ENCODE measurements at regions not wholly inside any gene's neighbourhood (a gene's known extent, or its start where the extent isn't known, plus 50 kb on each side); places are given as distances from the start of the nearest gene placed in this dataset.

DNA sequence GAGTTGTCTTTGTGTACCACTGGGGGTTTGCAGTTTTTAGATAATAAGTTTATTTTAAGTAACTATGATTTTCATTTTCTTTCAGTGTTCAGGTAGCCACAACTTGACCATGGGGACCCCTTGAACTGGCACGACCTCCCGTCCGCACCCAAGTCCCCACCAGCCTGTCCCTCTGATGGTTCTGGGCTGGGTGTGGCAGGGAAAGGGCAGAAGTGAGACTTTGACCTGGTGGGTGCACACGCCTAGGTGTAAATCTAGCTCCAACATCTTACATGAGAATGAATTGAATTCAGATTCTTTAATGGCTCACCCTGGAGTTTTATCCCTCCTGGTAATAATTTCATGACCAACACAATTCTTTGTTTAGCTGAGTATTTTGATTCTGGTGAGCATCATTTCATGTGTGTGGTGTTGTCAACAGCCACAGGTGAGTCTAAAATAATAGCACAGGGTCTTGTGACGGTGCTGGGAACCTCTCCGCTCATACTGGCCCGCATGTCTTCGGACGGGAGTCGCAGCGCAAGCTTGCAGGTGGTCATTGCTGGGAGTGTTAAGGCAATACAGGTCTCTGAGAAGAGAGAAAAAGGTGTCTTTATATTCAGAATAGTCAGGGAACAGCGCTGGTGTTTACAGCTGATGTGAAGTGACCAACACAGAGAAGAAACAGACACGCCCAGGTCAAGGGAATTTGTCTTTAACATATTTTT lies 50.8 kb upstream of the POFUT2 start:
- no TSS peak for BruUV-seq (replicated peaks)
- ChIA-PET POLR2A (no interaction called here), CTCF (ENCODE audit: unreplicated experiment) (no interaction called here)
- H3K27ac ChIP-seq (ENCODE audit: low read depth, low read length, poor library complexity, severe bottlenecking) = no peak overlapping the region
- H3K4me2 ChIP-seq (ENCODE audit: low read length) = no peak overlapping the region
- H3K36me3 ChIP-seq (ENCODE audit: insufficient read depth, low read length) = no peaks in the 10 kb centered on the region
- H3K4me3 ChIP-seq (ENCODE audit: low read depth, low read length, poor library complexity, severe bottlenecking) = no peak overlapping the region
- no peaks in the 10 kb centered on the region for H3K4me1 ChIP-seq (ENCODE audit: insufficient read depth, low read length, poor library complexity, severe bottlenecking)
- H4K20me1 ChIP-seq (ENCODE audit: insufficient read depth, low read length) = no peaks in the 10 kb centered on the region
- H3K79me2 ChIP-seq (ENCODE audit: insufficient read depth, low read depth, low read length) = no peaks in the 10 kb centered on the region
- TF ChIP-seq, protein P1, sequence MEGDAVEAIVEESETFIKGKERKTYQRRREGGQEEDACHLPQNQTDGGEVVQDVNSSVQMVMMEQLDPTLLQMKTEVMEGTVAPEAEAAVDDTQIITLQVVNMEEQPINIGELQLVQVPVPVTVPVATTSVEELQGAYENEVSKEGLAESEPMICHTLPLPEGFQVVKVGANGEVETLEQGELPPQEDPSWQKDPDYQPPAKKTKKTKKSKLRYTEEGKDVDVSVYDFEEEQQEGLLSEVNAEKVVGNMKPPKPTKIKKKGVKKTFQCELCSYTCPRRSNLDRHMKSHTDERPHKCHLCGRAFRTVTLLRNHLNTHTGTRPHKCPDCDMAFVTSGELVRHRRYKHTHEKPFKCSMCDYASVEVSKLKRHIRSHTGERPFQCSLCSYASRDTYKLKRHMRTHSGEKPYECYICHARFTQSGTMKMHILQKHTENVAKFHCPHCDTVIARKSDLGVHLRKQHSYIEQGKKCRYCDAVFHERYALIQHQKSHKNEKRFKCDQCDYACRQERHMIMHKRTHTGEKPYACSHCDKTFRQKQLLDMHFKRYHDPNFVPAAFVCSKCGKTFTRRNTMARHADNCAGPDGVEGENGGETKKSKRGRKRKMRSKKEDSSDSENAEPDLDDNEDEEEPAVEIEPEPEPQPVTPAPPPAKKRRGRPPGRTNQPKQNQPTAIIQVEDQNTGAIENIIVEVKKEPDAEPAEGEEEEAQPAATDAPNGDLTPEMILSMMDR (conservative IDR thresholded peaks at IDR 0.05; ENCODE audit: low read length) = no peak
- no peak for TF ChIP-seq EZH2phosphoT487 (IDR thresholded peaks at IDR 0.05; ENCODE audit: borderline replicate concordance, low read depth, low read length)
- no peak for DNase-seq (ENCODE audit: low spot score)
- no peaks in the 10 kb centered on the region for H3K9me3 ChIP-seq (ENCODE audit: low read length)
- no peak overlapping the region for H2AFZ ChIP-seq (ENCODE audit: low read length)
- no peaks in the 10 kb centered on the region for H3K9me2 ChIP-seq (ENCODE audit: insufficient read depth, low read length)
- intact Hi-C loops (cut with micrococcal nuclease; ENCODE audit: unreplicated experiment) = no loop called here

DNA sequence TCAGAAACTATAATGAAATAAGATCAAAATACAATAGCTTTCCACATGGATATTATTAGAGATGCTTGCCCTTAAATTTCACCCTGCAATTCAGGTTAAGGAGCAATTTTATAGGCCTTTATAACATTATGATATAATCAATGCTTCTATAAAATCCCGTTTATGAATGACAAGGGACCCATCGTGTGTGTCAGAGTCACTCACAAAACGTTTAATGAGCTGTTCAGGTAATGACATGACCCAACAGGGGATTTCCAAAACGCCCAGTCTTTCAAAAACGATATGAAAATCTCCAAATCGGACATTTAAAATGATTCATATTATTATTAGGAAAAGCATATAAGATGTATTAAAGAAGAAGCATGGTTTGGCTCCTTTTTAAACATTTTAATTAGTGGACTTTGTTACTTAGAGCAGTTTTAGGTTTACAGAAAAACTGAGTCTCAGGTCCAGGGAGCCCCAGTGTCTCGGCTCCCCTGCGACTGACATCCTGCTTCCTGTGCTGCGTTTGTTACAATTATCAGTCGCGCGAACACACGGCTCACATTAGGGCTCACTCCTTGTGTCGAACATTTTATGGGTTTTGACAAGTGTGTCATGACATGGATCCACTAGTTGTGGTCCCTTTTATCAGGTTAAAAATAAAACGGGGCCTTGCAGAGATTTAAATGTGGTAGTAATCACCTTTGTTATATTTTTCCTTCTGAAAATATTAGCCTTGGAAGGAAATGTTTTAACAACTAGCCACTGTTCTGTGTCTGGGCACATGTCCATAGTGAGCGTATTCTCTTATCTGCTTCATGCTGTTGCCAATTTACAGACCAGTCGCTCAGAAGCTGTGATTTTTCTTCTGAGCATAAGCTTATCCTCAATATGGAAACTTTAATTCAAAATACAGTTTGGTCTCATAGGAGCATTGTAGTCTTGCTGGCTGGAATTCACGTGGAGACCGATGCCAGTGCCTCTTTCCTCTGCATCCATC lies 52.0 kb upstream of the POFUT2 start:
- Histone ChIP-seq H2AFZ (ENCODE audit: low read length) (no peak overlapping the region), H3K4me1 (ENCODE audit: insufficient read depth, low read length, poor library complexity, severe bottlenecking) (no peaks in the 10 kb centered on the region), H3K27ac (ENCODE audit: low read depth, low read length, poor library complexity, severe bottlenecking) (no peak overlapping the region), H3K36me3 (ENCODE audit: insufficient read depth, low read length) (no peaks in the 10 kb centered on the region), H3K4me2 (ENCODE audit: low read length) (no peak overlapping the region), H4K20me1 (ENCODE audit: insufficient read depth, low read length) (no peaks in the 10 kb centered on the region), H3K79me2 (ENCODE audit: insufficient read depth, low read depth, low read length) (no peaks in the 10 kb centered on the region), H3K9me3 (ENCODE audit: low read length) (no peaks in the 10 kb centered on the region), H3K4me3 (ENCODE audit: low read depth, low read length, poor library complexity, severe bottlenecking) (no peak overlapping the region), H3K9me2 (ENCODE audit: insufficient read depth, low read length) (no peaks in the 10 kb centered on the region)
- DNase-seq (ENCODE audit: low spot score) = no peak
- ChIA-PET CTCF (ENCODE audit: unreplicated experiment) (no interaction called here), POLR2A (no interaction called here)
- intact Hi-C loops (cut with micrococcal nuclease; ENCODE audit: unreplicated experiment) = no loop called here
- TF ChIP-seq EZH2phosphoT487 (IDR thresholded peaks at IDR 0.05; ENCODE audit: borderline replicate concordance, low read depth, low read length) = no peak
- TF ChIP-seq, protein P1 (conservative IDR thresholded peaks at IDR 0.05; ENCODE audit: low read length) = no peak
- BruUV-seq (replicated peaks) = no TSS peak

DNA sequence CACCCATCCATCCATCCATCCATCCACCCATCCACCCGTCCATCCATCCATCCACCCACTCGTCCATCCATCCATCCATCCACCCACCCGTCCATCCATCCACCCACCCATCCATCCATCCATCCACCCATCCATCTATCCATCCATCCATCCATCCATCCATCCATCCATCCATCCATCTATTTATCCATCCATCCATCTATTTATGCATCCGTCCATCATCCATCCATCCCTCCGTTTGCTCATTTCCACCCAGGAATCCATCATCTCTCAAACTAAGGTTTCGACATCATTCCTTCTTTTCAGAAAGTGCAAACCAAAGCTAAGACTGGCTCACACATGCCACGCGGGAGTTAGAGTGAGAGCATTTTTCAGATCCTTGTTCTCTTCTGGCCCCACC lies 52.8 kb upstream of the POFUT2 start:
- H3K4me3 ChIP-seq (ENCODE audit: low read depth, low read length, poor library complexity, severe bottlenecking) = no peak overlapping the region
- no TSS peak for BruUV-seq (replicated peaks)
- no peaks in the 10 kb centered on the region for H4K20me1 ChIP-seq (ENCODE audit: insufficient read depth, low read length)
- H3K27ac ChIP-seq (ENCODE audit: low read depth, low read length, poor library complexity, severe bottlenecking) = no peak overlapping the region
- H3K9me3 ChIP-seq (ENCODE audit: low read length) = no peaks in the 10 kb centered on the region
- H3K4me2 ChIP-seq (ENCODE audit: low read length) = no peak overlapping the region
- no peaks in the 10 kb centered on the region for H3K36me3 ChIP-seq (ENCODE audit: insufficient read depth, low read length)
- H2AFZ ChIP-seq (ENCODE audit: low read length) = no peak overlapping the region
- H3K4me1 ChIP-seq (ENCODE audit: insufficient read depth, low read length, poor library complexity, severe bottlenecking) = no peaks in the 10 kb centered on the region
- POLR2A ChIA-PET = no interaction called here
- H3K9me2 ChIP-seq (ENCODE audit: insufficient read depth, low read length) = no peaks in the 10 kb centered on the region
- H3K79me2 ChIP-seq (ENCODE audit: insufficient read depth, low read depth, low read length) = no peaks in the 10 kb centered on the region
- CTCF ChIA-PET (ENCODE audit: unreplicated experiment) = no interaction called here
- no peak for DNase-seq (ENCODE audit: low spot score)
- intact Hi-C loops (cut with micrococcal nuclease; ENCODE audit: unreplicated experiment) = no loop called here
- TF ChIP-seq, protein P1 (conservative IDR thresholded peaks at IDR 0.05; ENCODE audit: low read length) = no peak
- TF ChIP-seq EZH2phosphoT487 (IDR thresholded peaks at IDR 0.05; ENCODE audit: borderline replicate concordance, low read depth, low read length) = no peak
